Tibial nerve (tissue), 4 donors: ENCODE measurements at regions not wholly inside any gene's neighbourhood (a gene's known extent, or its start where the extent isn't known, plus 50 kb on each side); places are given as distances from the start of the nearest gene placed in this dataset.

Experiments used
- EP300 ChIP-seq, 2 donors: sonication (generic); formaldehyde crosslinking; IDR thresholded peaks; one replicate each; pipeline ENCODE4 v1.6.1; 2017; ENCODE audit warnings: antibody characterized with exemption in 2 of 2, mild to moderate bottlenecking in 1 of 2
- POLR2A ChIP-seq, 2 donors: fragments of 450-650 bp; IDR thresholded peaks; one replicate each; pipeline ENCODE4 v1.6.1; 2017; ENCODE audit warnings: antibody characterized with exemption in 2 of 2, mild to moderate bottlenecking in 2 of 2, moderate library complexity in 2 of 2
- TF ChIP-seq, protein P1 (sequence below), 5 experiments: fragments of 200-600 bp in 3 of 5; fragments of 450-650 bp in 2 of 5; sonication (generic) in 3 of 5; IDR thresholded peaks; one replicate each; pipeline ENCODE4 v1.5.1; 2016 to 2019; ENCODE audit warnings: antibody characterized with exemption in 5 of 5, mild to moderate bottlenecking in 3 of 5, moderate library complexity in 2 of 5

DNA sequence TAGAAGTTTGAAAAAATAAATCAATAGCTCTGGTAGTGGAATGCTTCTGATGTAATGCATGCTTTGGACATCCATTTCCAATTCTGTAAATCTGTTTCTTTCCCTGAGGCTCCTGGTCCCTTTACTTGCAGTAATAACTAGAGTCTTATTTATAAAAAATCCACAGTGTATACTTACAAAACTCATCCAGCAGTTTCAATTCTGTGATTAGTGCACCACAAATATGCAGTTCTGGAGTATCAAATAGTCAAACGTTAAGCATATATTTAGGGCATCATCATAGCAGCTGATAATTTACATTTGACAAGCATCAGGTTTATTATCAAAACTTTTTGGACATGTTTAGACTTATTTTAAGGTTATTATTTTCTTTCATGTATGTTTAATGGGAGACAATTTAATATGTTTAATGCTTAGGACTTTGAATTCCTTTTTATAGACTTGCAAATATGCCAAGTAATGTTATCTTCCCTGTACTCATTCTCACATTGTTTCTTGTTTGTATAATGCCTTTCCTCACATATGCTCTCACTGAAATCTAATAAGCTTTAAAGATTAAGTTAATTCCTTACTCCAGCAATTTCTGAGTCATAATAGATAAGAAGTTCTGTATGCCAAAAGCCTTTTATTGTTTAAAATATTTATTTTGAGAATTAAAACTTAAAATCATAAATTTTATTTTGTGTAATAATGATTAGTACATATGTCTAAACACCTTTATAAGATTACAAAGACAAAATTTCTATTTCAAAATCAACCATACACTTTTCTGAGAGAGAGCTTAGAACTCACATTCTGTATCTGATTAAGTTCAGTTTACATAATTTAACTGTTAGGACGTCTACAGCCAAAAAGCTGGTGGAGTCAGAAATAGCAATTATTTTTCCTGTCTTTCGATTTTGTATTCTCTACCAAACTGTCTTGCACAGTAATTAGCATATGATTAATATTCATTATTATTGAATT is 341.5 kb upstream of the TMEFF2 start:
- TF ChIP-seq, protein P1, sequence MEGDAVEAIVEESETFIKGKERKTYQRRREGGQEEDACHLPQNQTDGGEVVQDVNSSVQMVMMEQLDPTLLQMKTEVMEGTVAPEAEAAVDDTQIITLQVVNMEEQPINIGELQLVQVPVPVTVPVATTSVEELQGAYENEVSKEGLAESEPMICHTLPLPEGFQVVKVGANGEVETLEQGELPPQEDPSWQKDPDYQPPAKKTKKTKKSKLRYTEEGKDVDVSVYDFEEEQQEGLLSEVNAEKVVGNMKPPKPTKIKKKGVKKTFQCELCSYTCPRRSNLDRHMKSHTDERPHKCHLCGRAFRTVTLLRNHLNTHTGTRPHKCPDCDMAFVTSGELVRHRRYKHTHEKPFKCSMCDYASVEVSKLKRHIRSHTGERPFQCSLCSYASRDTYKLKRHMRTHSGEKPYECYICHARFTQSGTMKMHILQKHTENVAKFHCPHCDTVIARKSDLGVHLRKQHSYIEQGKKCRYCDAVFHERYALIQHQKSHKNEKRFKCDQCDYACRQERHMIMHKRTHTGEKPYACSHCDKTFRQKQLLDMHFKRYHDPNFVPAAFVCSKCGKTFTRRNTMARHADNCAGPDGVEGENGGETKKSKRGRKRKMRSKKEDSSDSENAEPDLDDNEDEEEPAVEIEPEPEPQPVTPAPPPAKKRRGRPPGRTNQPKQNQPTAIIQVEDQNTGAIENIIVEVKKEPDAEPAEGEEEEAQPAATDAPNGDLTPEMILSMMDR (IDR thresholded peaks at IDR 0.05): no peak
- TF ChIP-seq EP300 (IDR thresholded peaks at IDR 0.05) (no peak), POLR2A (IDR thresholded peaks at IDR 0.05) (no peak)
